Activated CD4-positive, alpha-beta T cell treated with anti-CD3 and anti-CD28 coated beads, Interleukin-2, amount 10 ng/mL, durations not matched to agents 7 days and 5 days (primary cell): ENCODE measurements at regions not wholly inside any gene's neighbourhood (a gene's known extent, or its start where the extent isn't known, plus 50 kb on each side); places are given as distances from the start of the nearest gene placed in this dataset.

Experiments
- CTCF ChIA-PET: fragments of 350-600 bp; sonication (Branson Sonifier 250); formaldehyde crosslinking; loops from one replicate; lab custom pipeline; 2021; ENCODE audit warnings: antibody characterized with exemption; lab: Charles Lee
- POLR2A ChIA-PET: fragments of 350-600 bp; sonication (Branson Sonifier 250); formaldehyde crosslinking; loops from one replicate; lab custom pipeline; 2021; ENCODE audit warnings: antibody characterized with exemption; lab: Charles Lee
- DNase-seq: peaks from one replicate; pipeline ENCODE4 v3.0.0-alpha.2; 2020
- H3K27ac Mint-ChIP-seq: one replicate; pipeline ENCODE4 v1.8.0; 2021; ENCODE audit warnings: mild to moderate bottlenecking, moderate library complexity, mixed read lengths
- H3K27me3 Mint-ChIP-seq: one replicate; pipeline ENCODE4 v1.8.0; 2021; ENCODE audit warnings: mixed read lengths
- H3K36me3 Mint-ChIP-seq: one replicate; pipeline ENCODE4 v1.8.0; 2021; ENCODE audit warnings: low read depth, mixed read lengths
- H3K4me1 Mint-ChIP-seq: one replicate; pipeline ENCODE4 v1.8.0; 2021; ENCODE audit warnings: mixed read lengths
- H3K4me3 Mint-ChIP-seq: one replicate; pipeline ENCODE4 v1.8.0; 2021; ENCODE audit warnings: mild to moderate bottlenecking, moderate library complexity, mixed read lengths
- H3K9me3 Mint-ChIP-seq: one replicate; pipeline ENCODE4 v1.8.0; 2021; ENCODE audit warnings: mixed read lengths

DNA sequence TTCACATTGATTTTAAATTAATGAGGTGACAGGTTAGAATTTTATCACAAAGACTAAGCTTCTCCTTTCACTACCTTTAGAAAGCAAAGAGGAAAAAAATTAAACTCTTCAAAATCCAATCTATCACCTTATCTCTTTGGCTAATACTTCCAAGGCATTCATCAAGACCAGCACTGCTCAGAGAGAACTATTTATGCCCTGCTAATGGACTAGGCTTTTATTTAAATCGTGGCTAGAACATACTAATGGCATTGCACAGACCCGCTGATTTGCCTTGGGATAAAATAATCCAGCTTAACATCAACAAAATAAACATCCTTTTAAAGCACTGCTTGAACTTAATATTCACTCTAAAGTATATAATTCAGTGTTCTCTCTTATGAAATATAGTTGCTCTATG, 880.4 kb downstream of the HACE1 start:
- Mint-ChIP-seq H3K27ac (no peak overlapping the region), H3K4me1 (no peaks in the 10 kb centered on the region), H3K36me3 (no peaks in the 10 kb centered on the region), H3K9me3 (no peaks in the 10 kb centered on the region), H3K4me3 (no peak overlapping the region), H3K27me3 (no peaks in the 10 kb centered on the region)
- DNase-seq, result no peak
- ChIA-PET CTCF (no interaction called here), POLR2A (no interaction called here)

DNA sequence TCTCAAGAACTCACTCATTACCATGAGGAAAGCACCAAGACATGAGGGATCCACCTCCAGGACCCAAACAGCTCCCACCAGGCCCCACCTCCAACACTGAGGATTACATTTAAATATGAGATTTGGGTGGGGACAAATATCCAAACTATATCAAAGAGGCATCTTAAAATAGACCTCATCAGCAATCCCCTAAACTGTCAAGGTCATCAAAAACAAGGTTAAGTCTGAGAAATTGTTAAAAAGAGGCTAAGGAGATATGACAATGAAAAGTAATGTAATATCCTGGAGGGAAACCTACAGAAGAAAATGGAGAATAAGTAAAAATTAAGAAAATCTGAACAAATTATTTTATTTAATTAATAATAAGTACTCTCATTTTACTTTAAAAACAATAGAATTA, 922.3 kb downstream of the HACE1 start:
- Mint-ChIP-seq H3K9me3 (no peaks in the 10 kb centered on the region), H3K4me1 (no peaks in the 10 kb centered on the region), H3K36me3 (no peaks in the 10 kb centered on the region), H3K27me3 (no peaks in the 10 kb centered on the region), H3K27ac (no peak overlapping the region), H3K4me3 (no peak overlapping the region)
- POLR2A ChIA-PET, result no interaction called here
- DNase-seq, result no peak
- CTCF ChIA-PET, result no interaction called here

- no peak for DNase-seq
- Mint-ChIP-seq H3K9me3 (peaks cover 4% of the 10 kb centered on the region), H3K27ac (no peak overlapping the region), H3K4me1 (no peaks in the 10 kb centered on the region), H3K36me3 (no peaks in the 10 kb centered on the region), H3K27me3 (no peaks in the 10 kb centered on the region), H3K4me3 (no peak overlapping the region)
- ChIA-PET POLR2A (no interaction called here), CTCF (no interaction called here)
Measured at GRCh38 chr6:103925317-103925716, 934.4 kb downstream of the HACE1 start.

DNA sequence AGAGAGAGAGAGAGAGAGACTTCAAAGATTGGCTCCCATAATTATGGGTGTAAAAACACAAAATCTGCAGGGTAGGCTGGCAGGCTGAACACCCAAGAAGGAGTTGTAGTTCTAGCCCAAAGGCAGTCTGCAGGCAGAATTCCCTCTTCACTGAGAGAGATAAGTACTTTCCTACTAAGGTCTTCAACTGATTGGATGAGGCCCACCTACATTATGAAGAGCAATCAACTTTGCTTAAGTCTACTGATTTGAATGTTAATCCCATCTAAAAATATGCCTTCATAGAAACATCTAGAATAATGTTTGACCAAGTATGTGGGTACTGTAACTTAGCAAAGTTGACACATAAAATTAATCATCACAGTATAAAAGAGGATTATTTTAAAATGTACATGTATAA, 949.7 kb downstream of the HACE1 start:
- Mint-ChIP-seq H3K4me1 (no peaks in the 10 kb centered on the region), H3K27ac (no peak overlapping the region), H3K36me3 (no peaks in the 10 kb centered on the region), H3K27me3 (no peaks in the 10 kb centered on the region), H3K4me3 (no peak overlapping the region), H3K9me3 (no peaks in the 10 kb centered on the region)
- ChIA-PET POLR2A (no interaction called here), CTCF (no interaction called here)
- no peak for DNase-seq

- Mint-ChIP-seq H3K4me3 (no peak overlapping the region), H3K27ac (no peak overlapping the region), H3K4me1 (no peaks in the 10 kb centered on the region), H3K9me3 (no peaks in the 10 kb centered on the region), H3K27me3 (no peaks in the 10 kb centered on the region), H3K36me3 (no peaks in the 10 kb centered on the region)
- no peak for DNase-seq
- CTCF ChIA-PET, result no interaction called here
- POLR2A ChIA-PET, result no interaction called here
Measured at GRCh38 chr6:103908898-103909297, 950.8 kb downstream of the HACE1 start.

DNA sequence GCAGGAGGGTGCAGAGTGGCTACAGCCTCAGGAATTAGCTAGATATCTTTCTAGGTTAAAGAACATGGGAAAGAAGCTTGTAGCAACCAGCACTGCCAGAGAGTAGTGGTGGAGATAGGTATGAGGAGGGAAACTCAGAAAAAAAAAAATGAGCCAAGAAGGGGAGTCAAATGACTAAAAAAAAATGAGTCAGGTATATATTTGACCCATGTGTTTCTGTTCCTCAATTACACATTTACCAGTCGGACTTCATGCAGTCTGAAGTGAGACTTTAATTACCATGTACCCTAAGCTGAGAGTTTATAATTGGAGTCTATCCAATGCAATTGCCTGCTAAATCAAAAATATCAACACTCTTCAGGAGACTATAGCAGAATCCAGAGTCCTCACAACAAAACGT, 964.6 kb downstream of the HACE1 start:
- H3K27me3 Mint-ChIP-seq, result no peaks in the 10 kb centered on the region
- no peaks in the 10 kb centered on the region for H3K4me1 Mint-ChIP-seq
- H3K4me3 Mint-ChIP-seq, result no peak overlapping the region
- peaks cover 4% of the 10 kb centered on the region for H3K9me3 Mint-ChIP-seq
- ChIA-PET CTCF (no interaction called here), POLR2A (no interaction called here)
- no peaks in the 10 kb centered on the region for H3K36me3 Mint-ChIP-seq
- no peak for DNase-seq
- H3K27ac Mint-ChIP-seq, result no peak overlapping the region

DNA sequence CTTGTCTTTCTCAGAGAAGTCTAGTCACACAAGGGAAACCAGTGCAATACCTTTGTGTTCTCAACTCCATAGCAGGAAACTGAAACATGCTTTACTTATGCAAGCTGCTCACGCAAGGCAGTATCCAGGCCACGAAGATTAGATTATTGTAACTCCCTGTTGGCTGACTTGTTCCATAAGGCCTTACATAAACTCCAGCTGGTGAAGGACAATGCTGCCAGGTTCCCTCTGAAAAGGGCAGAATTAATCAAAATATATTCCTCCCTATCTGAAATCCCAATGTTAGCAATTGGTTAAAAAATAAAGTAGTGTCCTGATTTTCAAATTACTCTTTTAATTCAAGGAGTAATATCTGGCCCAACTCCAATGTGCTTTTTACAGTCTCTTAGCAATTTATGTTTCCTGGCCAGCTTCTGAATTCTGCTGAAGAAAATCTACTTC, 966.6 kb downstream of the HACE1 start:
- Mint-ChIP-seq H3K9me3 (peaks cover 4% of the 10 kb centered on the region), H3K36me3 (no peaks in the 10 kb centered on the region), H3K4me1 (no peaks in the 10 kb centered on the region), H3K27me3 (no peaks in the 10 kb centered on the region), H3K27ac (no peak overlapping the region), H3K4me3 (no peak overlapping the region)
- DNase-seq, result no peak
- ChIA-PET POLR2A (no interaction called here), CTCF (no interaction called here)

DNA sequence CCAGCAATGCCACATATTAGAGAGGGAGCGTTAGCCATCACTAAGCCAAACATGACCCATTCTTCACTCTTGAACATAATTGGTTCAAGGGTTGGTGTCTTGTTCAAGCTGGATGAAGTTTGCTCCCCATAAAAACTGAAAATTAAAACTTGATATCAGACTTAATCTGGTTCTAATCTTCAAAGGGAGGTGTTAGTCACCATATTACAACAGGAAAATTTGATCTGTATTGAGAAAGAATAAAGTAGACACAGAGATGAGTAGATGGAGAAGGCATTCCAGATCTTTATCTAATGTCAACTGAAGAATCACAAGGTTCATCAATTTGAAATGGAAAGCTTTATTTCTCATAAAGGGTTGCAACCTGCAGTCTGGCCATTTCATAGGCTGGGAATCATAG, 972.8 kb downstream of the HACE1 start:
- ChIA-PET POLR2A (no interaction called here), CTCF (no interaction called here)
- H3K36me3 Mint-ChIP-seq, result no peaks in the 10 kb centered on the region
- no peaks in the 10 kb centered on the region for H3K27me3 Mint-ChIP-seq
- no peak overlapping the region for H3K27ac Mint-ChIP-seq
- peaks cover 4% of the 10 kb centered on the region for H3K9me3 Mint-ChIP-seq
- no peaks in the 10 kb centered on the region for H3K4me1 Mint-ChIP-seq
- DNase-seq, result no peak
- H3K4me3 Mint-ChIP-seq, result no peak overlapping the region

DNA sequence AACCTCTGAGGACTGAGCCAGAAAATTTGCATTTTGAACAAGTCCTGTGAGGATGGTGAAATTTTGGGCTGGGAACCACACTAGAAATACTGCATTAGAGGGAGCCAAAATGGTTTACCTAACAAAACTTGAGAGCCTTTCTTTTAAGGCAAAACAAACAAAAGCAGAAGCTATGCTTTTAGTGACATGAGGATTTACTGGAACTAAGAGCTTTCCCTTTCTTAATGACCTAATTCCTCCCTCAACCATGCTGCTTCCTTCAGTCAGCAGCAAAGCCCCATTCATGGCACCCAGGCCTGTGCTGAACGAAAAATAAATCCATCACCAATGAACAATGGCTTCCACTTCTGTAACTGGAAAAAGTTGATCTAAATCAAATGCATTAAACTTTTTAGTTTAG, 974.3 kb downstream of the HACE1 start:
- POLR2A ChIA-PET, result no interaction called here
- Mint-ChIP-seq H3K9me3 (peaks cover 3% of the 10 kb centered on the region), H3K4me3 (no peak overlapping the region), H3K36me3 (no peaks in the 10 kb centered on the region), H3K27me3 (no peaks in the 10 kb centered on the region), H3K4me1 (no peaks in the 10 kb centered on the region), H3K27ac (no peak overlapping the region)
- DNase-seq, result no peak
- CTCF ChIA-PET, result no interaction called here

- Mint-ChIP-seq H3K36me3 (no peaks in the 10 kb centered on the region), H3K9me3 (peaks cover 2% of the 10 kb centered on the region), H3K4me1 (no peaks in the 10 kb centered on the region), H3K27ac (no peak overlapping the region), H3K27me3 (no peaks in the 10 kb centered on the region), H3K4me3 (no peak overlapping the region)
- CTCF ChIA-PET, result no interaction called here
- DNase-seq, result no peak
- POLR2A ChIA-PET, result no interaction called here
Measured at GRCh38 chr6:103879800-103880199, 979.9 kb downstream of the HACE1 start.

GRCh38 chr6:103875221-103875620, 984.5 kb downstream of the HACE1 start:
- no peak for DNase-seq
- Mint-ChIP-seq H3K27ac (no peak overlapping the region), H3K4me1 (no peaks in the 10 kb centered on the region), H3K27me3 (no peaks in the 10 kb centered on the region), H3K4me3 (no peak overlapping the region), H3K36me3 (no peaks in the 10 kb centered on the region), H3K9me3 (peaks cover 2% of the 10 kb centered on the region)
- ChIA-PET POLR2A (no interaction called here), CTCF (no interaction called here)

- ChIA-PET POLR2A (no interaction called here), CTCF (no interaction called here)
- Mint-ChIP-seq H3K4me1 (no peaks in the 10 kb centered on the region), H3K27me3 (no peaks in the 10 kb centered on the region), H3K9me3 (peaks cover 2% of the 10 kb centered on the region), H3K27ac (no peak overlapping the region), H3K4me3 (no peak overlapping the region), H3K36me3 (no peaks in the 10 kb centered on the region)
- no peak for DNase-seq
Measured at GRCh38 chr6:103874575-103874974, 985.1 kb downstream of the HACE1 start.

DNA sequence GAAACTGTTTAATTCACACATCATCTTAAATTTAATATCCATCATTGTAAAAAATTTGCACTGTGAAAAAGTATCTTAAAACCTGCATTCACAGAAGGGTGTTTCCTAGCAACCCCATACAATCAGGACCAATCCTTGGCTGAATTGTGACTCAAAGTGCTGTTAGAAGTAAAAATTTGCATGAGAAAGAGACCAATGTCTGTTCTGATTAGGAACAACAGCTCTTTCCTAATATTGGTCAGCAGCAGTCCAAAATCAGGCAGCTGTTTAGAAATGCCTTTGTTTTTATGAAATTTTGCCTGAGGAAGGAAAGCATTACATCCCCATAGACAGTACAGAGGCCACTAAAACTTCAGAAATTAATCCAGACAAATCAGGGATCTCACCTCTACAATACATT, 987.0 kb downstream of the HACE1 start:
- no peaks in the 10 kb centered on the region for H3K9me3 Mint-ChIP-seq
- POLR2A ChIA-PET, result no interaction called here

DNA sequence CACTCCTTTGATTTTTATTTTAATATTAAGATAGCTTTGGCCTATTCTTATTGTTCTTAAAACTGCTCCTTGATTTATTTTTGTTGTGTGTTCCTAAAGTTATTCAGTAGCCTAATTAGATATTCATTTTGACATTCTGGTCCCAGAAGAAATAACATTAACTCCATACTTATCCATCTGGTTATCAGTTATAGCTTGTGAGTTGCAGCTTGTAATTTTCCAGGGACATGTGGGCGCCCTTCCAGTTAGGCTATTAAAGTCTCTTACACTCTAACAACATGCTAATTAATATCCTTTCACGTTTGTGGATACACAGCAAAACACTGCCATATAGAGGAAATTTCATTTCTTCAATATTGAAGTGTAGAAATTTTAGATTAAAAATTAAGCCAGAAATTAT, 987.5 kb downstream of the HACE1 start:
- CTCF ChIA-PET, result no interaction called here
- DNase-seq, result no peak
- Mint-ChIP-seq H3K4me1 (no peaks in the 10 kb centered on the region), H3K9me3 (no peaks in the 10 kb centered on the region), H3K27ac (no peak overlapping the region), H3K27me3 (no peaks in the 10 kb centered on the region), H3K4me3 (no peak overlapping the region), H3K36me3 (no peaks in the 10 kb centered on the region)
- POLR2A ChIA-PET, result no interaction called here

More for the DNA sequence above, 987.0 kb downstream of the HACE1 start:
- H3K36me3 Mint-ChIP-seq, result no peaks in the 10 kb centered on the region
- CTCF ChIA-PET, result no interaction called here
- no peaks in the 10 kb centered on the region for H3K4me1 Mint-ChIP-seq
- no peak for DNase-seq
- H3K27me3 Mint-ChIP-seq, result no peaks in the 10 kb centered on the region
- H3K27ac Mint-ChIP-seq, result no peak overlapping the region
- H3K4me3 Mint-ChIP-seq, result no peak overlapping the region
